GM04504 (cell line): ENCODE measurements at regions not wholly inside any gene's neighbourhood (a gene's known extent, or its start where the extent isn't known, plus 50 kb on each side); places are given as distances from the start of the nearest gene placed in this dataset.
A peak's percentile ranks its signal among the peaks of the same experiment; 100 is the strongest.

Experiments used
- DNase-seq: peaks from one replicate; pipeline ENCODE4 v3.0.0-alpha.2; 2012; ENCODE audit warnings: low read depth

DNA sequence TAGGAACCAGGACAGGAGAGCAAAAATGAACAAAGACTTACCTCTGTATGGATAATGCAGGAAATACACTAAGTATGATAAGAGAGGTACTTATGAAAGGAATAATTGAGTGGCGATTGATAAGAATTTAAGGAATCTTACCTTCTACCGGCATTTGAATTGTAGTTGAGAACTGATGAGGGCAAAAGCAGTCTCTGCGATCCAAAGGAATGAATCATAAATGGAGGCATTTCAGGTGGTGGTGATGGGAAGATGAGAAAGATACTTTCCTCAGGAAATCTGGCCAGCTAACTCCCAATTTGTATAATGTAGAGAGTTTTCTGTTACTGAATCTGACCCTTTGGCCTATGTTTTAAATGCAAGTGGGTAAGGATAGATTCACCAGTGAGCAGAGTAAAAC lies 71.9 kb upstream of the C11orf87 start:
- no peak for DNase-seq

DNA sequence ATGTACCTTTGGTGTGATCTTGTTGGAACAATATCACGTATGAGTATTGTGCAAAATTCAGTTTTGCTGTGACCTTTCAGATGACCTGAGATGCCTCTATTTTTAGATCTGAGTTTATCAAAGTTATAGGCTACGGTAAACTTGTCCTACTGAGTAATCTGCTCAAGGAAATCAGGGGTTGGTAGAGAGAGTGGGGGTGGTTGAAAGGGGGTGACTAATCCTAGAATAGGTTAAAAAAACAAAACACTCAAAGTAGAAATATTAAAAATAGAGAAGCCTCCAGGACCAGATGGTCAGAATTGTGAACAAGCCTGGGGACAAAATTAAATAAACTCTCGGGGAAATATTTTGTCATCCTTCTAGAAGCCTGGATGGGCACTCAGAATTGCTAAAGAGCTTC lies 59.9 kb upstream of the C11orf87 start:
- DNase-seq, result no peak

GRCh38 chr11:109363682-109364081 lies 58.3 kb upstream of the C11orf87 start:
- DNase-seq, result no peak

GRCh38 chr11:109364851-109365250 lies 57.1 kb upstream of the C11orf87 start:
- no peak for DNase-seq

DNA sequence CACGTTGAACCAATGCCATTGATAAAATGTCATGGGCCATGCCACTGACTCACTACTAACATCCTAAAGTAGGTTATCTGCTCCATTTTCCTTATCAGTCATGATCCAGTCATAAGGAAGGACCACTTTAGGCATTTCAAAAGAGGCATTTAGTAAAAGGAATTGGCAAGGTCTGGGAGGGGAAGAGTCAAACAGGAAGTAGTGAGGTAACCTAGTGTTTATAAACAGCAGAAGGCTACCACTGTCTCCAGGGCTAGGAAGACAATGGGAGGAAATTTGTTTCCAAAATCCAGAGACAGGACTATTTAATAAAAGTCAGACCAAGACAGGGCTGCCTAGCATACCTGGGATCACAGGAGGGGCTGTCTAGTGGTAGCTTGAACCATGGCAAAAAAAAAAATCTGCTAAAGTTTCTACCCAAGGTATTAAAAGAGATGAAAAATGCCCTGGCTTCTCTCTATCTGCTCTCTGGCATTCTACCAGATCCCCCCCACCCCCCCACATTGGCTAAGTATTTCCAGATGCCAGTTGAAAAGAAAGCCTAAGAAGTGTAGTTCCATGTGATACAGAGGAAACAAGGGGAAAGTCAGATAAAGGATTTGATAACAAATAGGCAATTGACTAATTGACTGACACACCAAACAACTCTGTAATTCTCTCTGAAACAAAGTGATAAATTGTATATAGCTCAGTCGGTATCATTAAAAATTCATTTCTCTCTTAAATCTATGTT lies 50.4 kb upstream of the C11orf87 start:
- DNase-seq, result peak; percentile 27
